Esophagus muscularis mucosa (tissue), 4 donors: ENCODE measurements at regions not wholly inside any gene's neighbourhood (a gene's known extent, or its start where the extent isn't known, plus 50 kb on each side); places are given as distances from the start of the nearest gene placed in this dataset.

ENCODE experiments used
- EP300 ChIP-seq: sonication (generic); formaldehyde crosslinking; IDR thresholded peaks from one replicate; pipeline ENCODE4 v1.6.1; 2017; ENCODE audit warnings: antibody characterized with exemption
- POLR2A ChIP-seq: fragments of 450-650 bp; IDR thresholded peaks from one replicate; pipeline ENCODE4 v1.6.1; 2017; ENCODE audit warnings: antibody characterized with exemption, moderate library complexity, mild to moderate bottlenecking, low read depth
- POLR2AphosphoS5 ChIP-seq, 2 donors: sonication (generic); formaldehyde crosslinking; IDR thresholded peaks; one replicate each; pipeline ENCODE4 v1.6.1; 2017; ENCODE audit warnings: antibody characterized with exemption in 2 of 2
- TF ChIP-seq, protein P1 (sequence below), 3 experiments: fragments of 200-600 bp in 2 of 3; fragments of 450-650 bp in 1 of 3; sonication (generic) in 2 of 3; IDR thresholded peaks; one replicate each; pipeline ENCODE4 v1.5.1; 2017 to 2019; ENCODE audit warnings: antibody characterized with exemption in 3 of 3, mild to moderate bottlenecking in 2 of 3, moderate library complexity in 1 of 3

DNA sequence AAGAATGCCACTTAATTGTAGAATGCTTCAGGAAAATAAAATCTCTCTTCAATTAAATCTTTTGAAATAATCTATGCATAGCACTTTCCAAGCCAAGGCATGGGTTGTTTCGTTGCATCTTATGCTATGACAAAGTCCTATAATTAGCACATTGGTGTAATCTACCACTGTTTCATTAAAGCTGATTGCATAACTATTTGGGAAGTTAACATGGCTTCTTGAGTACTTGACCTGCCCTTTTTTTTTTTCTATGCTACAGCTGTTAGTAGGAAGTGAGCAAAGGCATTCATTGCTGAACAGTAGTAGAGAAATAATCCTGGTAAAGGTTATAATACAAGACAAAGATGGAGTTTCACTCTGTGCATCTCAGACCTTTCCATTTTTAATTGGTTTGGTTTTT, 557.2 kb upstream of the CELF2 start:
- TF ChIP-seq, protein P1, sequence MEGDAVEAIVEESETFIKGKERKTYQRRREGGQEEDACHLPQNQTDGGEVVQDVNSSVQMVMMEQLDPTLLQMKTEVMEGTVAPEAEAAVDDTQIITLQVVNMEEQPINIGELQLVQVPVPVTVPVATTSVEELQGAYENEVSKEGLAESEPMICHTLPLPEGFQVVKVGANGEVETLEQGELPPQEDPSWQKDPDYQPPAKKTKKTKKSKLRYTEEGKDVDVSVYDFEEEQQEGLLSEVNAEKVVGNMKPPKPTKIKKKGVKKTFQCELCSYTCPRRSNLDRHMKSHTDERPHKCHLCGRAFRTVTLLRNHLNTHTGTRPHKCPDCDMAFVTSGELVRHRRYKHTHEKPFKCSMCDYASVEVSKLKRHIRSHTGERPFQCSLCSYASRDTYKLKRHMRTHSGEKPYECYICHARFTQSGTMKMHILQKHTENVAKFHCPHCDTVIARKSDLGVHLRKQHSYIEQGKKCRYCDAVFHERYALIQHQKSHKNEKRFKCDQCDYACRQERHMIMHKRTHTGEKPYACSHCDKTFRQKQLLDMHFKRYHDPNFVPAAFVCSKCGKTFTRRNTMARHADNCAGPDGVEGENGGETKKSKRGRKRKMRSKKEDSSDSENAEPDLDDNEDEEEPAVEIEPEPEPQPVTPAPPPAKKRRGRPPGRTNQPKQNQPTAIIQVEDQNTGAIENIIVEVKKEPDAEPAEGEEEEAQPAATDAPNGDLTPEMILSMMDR (IDR thresholded peaks at IDR 0.05), result no peak
- no peak for TF ChIP-seq POLR2AphosphoS5 (IDR thresholded peaks at IDR 0.05)
- no peak for TF ChIP-seq POLR2A
- TF ChIP-seq EP300, result no peak
